Lung (tissue), 11 donors: ENCODE measurements at regions not wholly inside any gene's neighbourhood (a gene's known extent, or its start where the extent isn't known, plus 50 kb on each side); places are given as distances from the start of the nearest gene placed in this dataset.

Experiments used
- ATAC-seq: fragments of 200-7000 bp; cut with Tn5 transposase; one replicate; pipeline ENCODE4 v1.9.1; 2020; ENCODE audit warnings: moderate number of reproducible peaks; ENCODE audit not compliant: insufficient read depth, low FRiP score
- DNase-seq, 3 donors: peaks; one replicate each; pipeline ENCODE4 v3.0.0-alpha.2; 2013 to 2017
- H3K27ac ChIP-seq, 2 donors: one replicate each; pipeline ENCODE4 v1.5.1; 2013; ENCODE audit warnings: mild to moderate bottlenecking in 2 of 2, moderate library complexity in 2 of 2, control low read depth in 1 of 2, inconsistent platforms in 1 of 2, low read depth in 1 of 2, low read length in 1 of 2
- H3K27me3 ChIP-seq, 3 donors: one replicate each; pipeline ENCODE4 v1.5.1; 2013; ENCODE audit warnings: low read length in 2 of 3; ENCODE audit not compliant: control insufficient read depth in 3 of 3, insufficient read depth in 3 of 3
- H3K36me3 ChIP-seq, 4 donors: one replicate each; pipeline ENCODE4 v1.5.1; 2013; ENCODE audit warnings: low read length in 4 of 4, mild to moderate bottlenecking in 1 of 4, moderate library complexity in 1 of 4; ENCODE audit not compliant: control insufficient read depth in 4 of 4, insufficient read depth in 4 of 4
- H3K4me1 ChIP-seq, 5 donors: one replicate each; pipeline ENCODE4 v1.5.1; 2013; ENCODE audit warnings: low read length in 5 of 5, mild to moderate bottlenecking in 2 of 5, moderate library complexity in 1 of 5; ENCODE audit not compliant: control insufficient read depth in 5 of 5, insufficient read depth in 5 of 5
- H3K4me3 ChIP-seq: one replicate; pipeline ENCODE4 v1.5.1; 2013; ENCODE audit warnings: mild to moderate bottlenecking, control low read depth, moderate library complexity
- H3K9ac ChIP-seq, 2 donors: one replicate each; pipeline ENCODE4 v1.5.1; 2013; ENCODE audit warnings: low read length in 2 of 2, control low read depth in 1 of 2; ENCODE audit not compliant: insufficient read depth in 1 of 2
- H3K9me3 ChIP-seq, 4 donors: one replicate each; pipeline ENCODE4 v1.5.1; 2013; ENCODE audit warnings: low read length in 3 of 4, mild to moderate bottlenecking in 1 of 4, moderate library complexity in 1 of 4; ENCODE audit not compliant: control insufficient read depth in 4 of 4, insufficient read depth in 3 of 4
- CTCF ChIP-seq: IDR thresholded peaks from 2 replicates; pipeline ENCODE4 v1.5.1; 2012; ENCODE audit warnings: mild to moderate bottlenecking; ENCODE audit errors: control extremely low read depth, extremely low read depth
- WGBS, 2 donors: extraction: QIAGEN DNeasy Blood & Tissue Kit; methylation state at CpG; one replicate each; pipeline ENCODE4 v1.1.7; 2013; 5-methylcytosine and 5-hydroxymethylcytosine counted together
- donor health status: control.
- donor health status: control.
- donor health status: Bipolar disorder and iron deficiency.
- donor health status: healthy.
- donor health status: DM: yes; HTN: yes; CAD: no.

- ATAC-seq, result peak; percentile 34
- Histone ChIP-seq H3K27me3 (peaks cover 0 to 3% (median 0%) of the 10 kb centered on the region in 3 donors), H3K27ac (no peak overlapping the region), H3K4me3 (no peak overlapping the region), H3K36me3 (no peaks in the 10 kb centered on the region), H3K9me3 (no peaks in the 10 kb centered on the region), H3K4me1 (peaks cover 0 to 4% (median 2%) of the 10 kb centered on the region in 5 donors), H3K9ac (no peak overlapping the region)
- DNase-seq, result peak in 2 of 3 donors; percentile 13 to 15
- no peak for TF ChIP-seq CTCF
- WGBS, 2 donors, result 22 to 77% methylated on average over 2 of the region's 2 CpGs
Measured at GRCh38 chrX:120791013-120791643, 84.5 kb downstream of the CT47B1 start.

- DNase-seq (no peak), ATAC-seq (no peak)
- peaks cover 0 to 4% (median 0%) of the 10 kb centered on the region in 5 donors for H3K4me1 ChIP-seq
- no peaks in the 10 kb centered on the region for H3K36me3 ChIP-seq
- no peak for TF ChIP-seq CTCF
- no peaks in the 10 kb centered on the region for H3K27me3 ChIP-seq
- no peak overlapping the region for H3K27ac ChIP-seq
- H3K9me3 ChIP-seq, result no peaks in the 10 kb centered on the region
- WGBS, 2 donors, result 50 to 73% methylated on average over 4 of the region's 4 CpGs
- no peak overlapping the region for H3K4me3 ChIP-seq
- no peak overlapping the region for H3K9ac ChIP-seq
Measured at GRCh38 chrX:120790552-120790951, 85.1 kb downstream of the CT47B1 start.

- H3K9me3 ChIP-seq, result no peaks in the 10 kb centered on the region
- H3K36me3 ChIP-seq, result no peaks in the 10 kb centered on the region
- H3K27me3 ChIP-seq, result no peaks in the 10 kb centered on the region
- DNase-seq, result peak; percentile 37 to 91 (median 74)
- peak; percentile 81 for TF ChIP-seq CTCF
- H3K9ac ChIP-seq, result no peak overlapping the region
- no peak overlapping the region for H3K4me3 ChIP-seq
- 0 to 3% methylated on average over 5 of the region's 5 CpGs for WGBS, 2 donors
- no peak overlapping the region for H3K27ac ChIP-seq
- peaks cover 0 to 4% (median 0%) of the 10 kb centered on the region in 5 donors for H3K4me1 ChIP-seq
- peak; percentile 51 for ATAC-seq
Measured at GRCh38 chrX:120790118-120790517, 85.5 kb downstream of the CT47B1 start.

- DNase-seq (peak in 2 of 3 donors; percentile 4 to 30), ATAC-seq (no peak)
- no peak for TF ChIP-seq CTCF
- no peak overlapping the region for H3K27ac ChIP-seq
- no peaks in the 10 kb centered on the region for H3K9me3 ChIP-seq
- WGBS, 2 donors, result 20 to 27% methylated on average over 2 of the region's 2 CpGs
- H3K9ac ChIP-seq, result no peak overlapping the region
- H3K4me1 ChIP-seq, result no peaks in the 10 kb centered on the region
- H3K36me3 ChIP-seq, result no peaks in the 10 kb centered on the region
- no peak overlapping the region for H3K4me3 ChIP-seq
- peaks cover 0 to 3% (median 0%) of the 10 kb centered on the region in 3 donors for H3K27me3 ChIP-seq
Measured at GRCh38 chrX:120781403-120781802, 94.3 kb downstream of the CT47B1 start.
